HG03135 (cell line): ENCODE measurements at regions not wholly inside any gene's neighbourhood (a gene's known extent, or its start where the extent isn't known, plus 50 kb on each side); places are given as distances from the start of the nearest gene placed in this dataset.
"Not testable (repeated sequence)": the region's sequence is repeated elsewhere in the genome, so short reads cannot be mapped to it uniquely, and the experiment has no call there.

Experiments
- ATAC-seq: cut with Tn5 transposase; IDR thresholded peaks from one replicate; pipeline ENCODE4 v1.9.1; 2021; ENCODE audit warnings: mild to moderate bottlenecking, moderate library complexity; ENCODE audit not compliant: unreplicated experiment

GRCh38 chr5:142411656-142412425 lies 87.0 kb upstream of the SPRY4 start:
- ATAC-seq = no peak

GRCh38 chr5:142411103-142411502 lies 86.3 kb upstream of the SPRY4 start:
- ATAC-seq = no peak

- ATAC-seq = no peak
Measured at GRCh38 chr5:142408981-142409481, 84.2 kb upstream of the SPRY4 start.

- ATAC-seq = no peak
Measured at GRCh38 chr5:142408536-142408935, 83.7 kb upstream of the SPRY4 start.

GRCh38 chr5:142405814-142406395 lies 81.1 kb upstream of the SPRY4 start:
- ATAC-seq = no peak

GRCh38 chr5:142405023-142405422 lies 80.2 kb upstream of the SPRY4 start:
- ATAC-seq = no peak

GRCh38 chr5:142404046-142404477 lies 79.2 kb upstream of the SPRY4 start:
- ATAC-seq = no peak

GRCh38 chr5:142403583-142403982 lies 78.8 kb upstream of the SPRY4 start:
- no peak for ATAC-seq

GRCh38 chr5:142402752-142403318 lies 78.0 kb upstream of the SPRY4 start:
- ATAC-seq = no peak

GRCh38 chr5:142400415-142400814 lies 75.6 kb upstream of the SPRY4 start:
- no peak for ATAC-seq

- ATAC-seq = no peak
Measured at GRCh38 chr5:142399891-142400290, 75.1 kb upstream of the SPRY4 start.

- ATAC-seq = no peak
Measured at GRCh38 chr5:142398730-142399055, 73.9 kb upstream of the SPRY4 start.

GRCh38 chr5:142398011-142398729 lies 73.3 kb upstream of the SPRY4 start:
- ATAC-seq = not testable (repeated sequence)

GRCh38 chr5:142397178-142397577 lies 72.4 kb upstream of the SPRY4 start:
- no peak for ATAC-seq

GRCh38 chr5:142396436-142397038 lies 71.7 kb upstream of the SPRY4 start:
- no peak for ATAC-seq

- no peak for ATAC-seq
Measured at GRCh38 chr5:142395334-142395733, 70.5 kb upstream of the SPRY4 start.

- ATAC-seq = no peak
Measured at GRCh38 chr5:142391058-142391845, 66.4 kb upstream of the SPRY4 start.

- ATAC-seq = no peak
Measured at GRCh38 chr5:142390334-142390733, 65.5 kb upstream of the SPRY4 start.

- no peak for ATAC-seq
Measured at GRCh38 chr5:142388696-142389095, 63.9 kb upstream of the SPRY4 start.

GRCh38 chr5:142387024-142387682 lies 62.3 kb upstream of the SPRY4 start:
- ATAC-seq = no peak
